ENCODE measurements at regions not wholly inside any gene's neighbourhood (a gene's known extent, or its start where the extent isn't known, plus 50 kb on each side); places are given as distances from the start of the nearest gene placed in this dataset.

GRCh38 chr5:154696891-154697290 is 58.3 kb upstream of the LARP1 start:
- TF ChIP-seq CTCF (IDR thresholded peaks at IDR 0.05; ENCODE audit: poor library complexity) (no peak), EZH2 (IDR thresholded peaks at IDR 0.05; ENCODE audit: borderline replicate concordance) (no peak)

Data from hepatocyte (in vitro differentiated cells).